ENCODE measurements at regions not wholly inside any gene's neighbourhood (a gene's known extent, or its start where the extent isn't known, plus 50 kb on each side); places are given as distances from the start of the nearest gene placed in this dataset.

- Histone ChIP-seq H3K4me3 (ENCODE audit: control insufficient read depth in 2 of 3, extremely low read depth in 1 of 3, insufficient read depth in 2 of 3, low read depth in 1 of 3, low read length in 3 of 3) (no peak overlapping the region), H3K27ac (ENCODE audit: control insufficient read depth, insufficient read depth, low read length) (no peak overlapping the region), H3K36me3 (ENCODE audit: control insufficient read depth in 2 of 2, extremely low read depth in 1 of 2, insufficient read depth in 2 of 2, low read length in 2 of 2) (no peaks in the 10 kb centered on the region), H3K27me3 (ENCODE audit: control insufficient read depth, extremely low read depth, insufficient read depth, low read length) (no peaks in the 10 kb centered on the region), H3K4me2 (ENCODE audit: control insufficient read depth, extremely low read depth, insufficient read depth, low read depth, low read length) (no peak overlapping the region), H3K79me2 (ENCODE audit: control insufficient read depth, insufficient read depth, low read length) (no peaks in the 10 kb centered on the region), H4K20me1 (ENCODE audit: control insufficient read depth, extremely low read depth, insufficient read depth, low read length) (no peaks in the 10 kb centered on the region), H2AFZ (ENCODE audit: control insufficient read depth, low read length) (no peak overlapping the region), H3K9me1 (ENCODE audit: control insufficient read depth, extremely low read depth, insufficient read depth, low read length) (no peaks in the 10 kb centered on the region), H3K4me1 (ENCODE audit: control insufficient read depth, extremely low read depth, insufficient read depth, low read length) (no peaks in the 10 kb centered on the region), H3K9ac (ENCODE audit: control insufficient read depth, extremely low read depth, insufficient read depth, low read length) (no peak overlapping the region), H3K9me3 (ENCODE audit: control insufficient read depth, low read depth, low read length) (no peaks in the 10 kb centered on the region)
- FAIRE-seq: no peak
- TF ChIP-seq EZH2 (IDR thresholded peaks at IDR 0.05; ENCODE audit: low read length): no peak
- TF ChIP-seq CTCF (optimal IDR thresholded peaks at IDR 0.05 in 1 of 3, IDR thresholded peaks at IDR 0.05 in 1 of 3, conservative IDR thresholded peaks at IDR 0.05 in 1 of 3; ENCODE audit: extremely low read depth in 1 of 3, insufficient read depth in 2 of 3, low read length in 3 of 3): no peak
- dilution Hi-C loops (cut with MboI; ENCODE audit: extremely low pct_ligation_motif_present, low sequenced_read_pairs): no loop called here
- DNase-seq (ENCODE audit: low read depth, low spot score): no peak
Observed at GRCh38 chr1:191595170-191595569, 563.1 kb upstream of the RGS18 start.

- Histone ChIP-seq H3K27ac (ENCODE audit: control insufficient read depth, insufficient read depth, low read length) (no peak overlapping the region), H3K9me1 (ENCODE audit: control insufficient read depth, extremely low read depth, insufficient read depth, low read length) (no peaks in the 10 kb centered on the region), H3K4me1 (ENCODE audit: control insufficient read depth, extremely low read depth, insufficient read depth, low read length) (peaks cover 2% of the 10 kb centered on the region), H3K36me3 (ENCODE audit: control insufficient read depth in 2 of 2, extremely low read depth in 1 of 2, insufficient read depth in 2 of 2, low read length in 2 of 2) (no peaks in the 10 kb centered on the region), H3K27me3 (ENCODE audit: control insufficient read depth, extremely low read depth, insufficient read depth, low read length) (no peaks in the 10 kb centered on the region), H2AFZ (ENCODE audit: control insufficient read depth, low read length) (no peak overlapping the region), H3K79me2 (ENCODE audit: control insufficient read depth, insufficient read depth, low read length) (no peaks in the 10 kb centered on the region), H3K4me2 (ENCODE audit: control insufficient read depth, extremely low read depth, insufficient read depth, low read depth, low read length) (no peak overlapping the region), H3K9me3 (ENCODE audit: control insufficient read depth, low read depth, low read length) (no peaks in the 10 kb centered on the region), H3K4me3 (ENCODE audit: control insufficient read depth in 2 of 3, extremely low read depth in 1 of 3, insufficient read depth in 2 of 3, low read depth in 1 of 3, low read length in 3 of 3) (no peak overlapping the region), H4K20me1 (ENCODE audit: control insufficient read depth, extremely low read depth, insufficient read depth, low read length) (no peaks in the 10 kb centered on the region), H3K9ac (ENCODE audit: control insufficient read depth, extremely low read depth, insufficient read depth, low read length) (no peak overlapping the region)
- no peak for TF ChIP-seq EZH2 (IDR thresholded peaks at IDR 0.05; ENCODE audit: low read length)
- no peak for TF ChIP-seq CTCF (optimal IDR thresholded peaks at IDR 0.05 in 1 of 3, IDR thresholded peaks at IDR 0.05 in 1 of 3, conservative IDR thresholded peaks at IDR 0.05 in 1 of 3; ENCODE audit: extremely low read depth in 1 of 3, insufficient read depth in 2 of 3, low read length in 3 of 3)
- DNase-seq (ENCODE audit: low read depth, low spot score) (peak; percentile 42), FAIRE-seq (peak; percentile 90)
- dilution Hi-C loops (cut with MboI; ENCODE audit: extremely low pct_ligation_motif_present, low sequenced_read_pairs): no loop called here
Observed at GRCh38 chr1:191608367-191608766, 549.9 kb upstream of the RGS18 start.

Data from keratinocyte (primary cell).